ENCODE measurements at regions not wholly inside any gene's neighbourhood (a gene's known extent, or its start where the extent isn't known, plus 50 kb on each side); places are given as distances from the start of the nearest gene placed in this dataset.
A peak's percentile ranks its signal among the peaks of the same experiment; 100 is the strongest.

- TF ChIP-seq CTCF (IDR thresholded peaks at IDR 0.05; ENCODE audit: low read depth, low read length), result no peak
- Histone ChIP-seq H3K36me3 (no peaks in the 10 kb centered on the region), H3K27me3 (no peaks in the 10 kb centered on the region), H3K9me3 (ENCODE audit: low read depth) (no peaks in the 10 kb centered on the region), H3K27ac (no peak overlapping the region), H3K4me1 (ENCODE audit: low read depth) (no peaks in the 10 kb centered on the region), H3K4me3 (no peak overlapping the region)
- DNase-seq (ENCODE audit: low read depth in 1 of 2, low spot score in 1 of 2), result no peak
These were observed 660.1 kb upstream of the CCDC179 start for GRCh38 chr11:23520226-23520960.

- no peak overlapping the region for H3K4me3 ChIP-seq
- no peak overlapping the region for H3K27ac ChIP-seq
- no peaks in the 10 kb centered on the region for H3K36me3 ChIP-seq
- H3K27me3 ChIP-seq, result no peaks in the 10 kb centered on the region
- no peak for TF ChIP-seq CTCF (IDR thresholded peaks at IDR 0.05; ENCODE audit: low read depth, low read length)
- H3K4me1 ChIP-seq (ENCODE audit: low read depth), result no peaks in the 10 kb centered on the region
- no peaks in the 10 kb centered on the region for H3K9me3 ChIP-seq (ENCODE audit: low read depth)
- DNase-seq (ENCODE audit: low read depth in 1 of 2, low spot score in 1 of 2), result no peak
These were observed 676.6 kb upstream of the CCDC179 start for GRCh38 chr11:23536907-23537306.

GRCh38 chr11:23539556-23539955 is 679.3 kb upstream of the CCDC179 start:
- DNase-seq (ENCODE audit: low read depth in 1 of 2, low spot score in 1 of 2), result no peak
- TF ChIP-seq CTCF (IDR thresholded peaks at IDR 0.05; ENCODE audit: low read depth, low read length), result no peak

GRCh38 chr11:23540101-23540561 is 679.9 kb upstream of the CCDC179 start:
- no peaks in the 10 kb centered on the region for H3K27me3 ChIP-seq
- H3K4me1 ChIP-seq (ENCODE audit: low read depth), result no peaks in the 10 kb centered on the region
- H3K9me3 ChIP-seq (ENCODE audit: low read depth), result no peaks in the 10 kb centered on the region
- H3K4me3 ChIP-seq, result no peak overlapping the region
- no peaks in the 10 kb centered on the region for H3K36me3 ChIP-seq
- peak; percentile 49 to 57 for DNase-seq (ENCODE audit: low read depth in 1 of 2, low spot score in 1 of 2)
- no peak overlapping the region for H3K27ac ChIP-seq
- peak; percentile 82 for TF ChIP-seq CTCF (IDR thresholded peaks at IDR 0.05; ENCODE audit: low read depth, low read length)

More at GRCh38 chr11:23539556-23539955, 679.3 kb upstream of the CCDC179 start:
- H3K4me3 ChIP-seq, result no peak overlapping the region
- no peaks in the 10 kb centered on the region for H3K36me3 ChIP-seq
- no peaks in the 10 kb centered on the region for H3K4me1 ChIP-seq (ENCODE audit: low read depth)
- no peaks in the 10 kb centered on the region for H3K27me3 ChIP-seq
- H3K9me3 ChIP-seq (ENCODE audit: low read depth), result no peaks in the 10 kb centered on the region
- no peak overlapping the region for H3K27ac ChIP-seq

GRCh38 chr11:23542189-23542588 is 681.9 kb upstream of the CCDC179 start:
- H3K27ac ChIP-seq, result no peak overlapping the region
- H3K9me3 ChIP-seq (ENCODE audit: low read depth), result no peaks in the 10 kb centered on the region
- DNase-seq (ENCODE audit: low read depth in 1 of 2, low spot score in 1 of 2), result no peak
- no peak overlapping the region for H3K4me3 ChIP-seq
- no peaks in the 10 kb centered on the region for H3K36me3 ChIP-seq
- no peaks in the 10 kb centered on the region for H3K27me3 ChIP-seq
- TF ChIP-seq CTCF (IDR thresholded peaks at IDR 0.05; ENCODE audit: low read depth, low read length), result no peak
- no peaks in the 10 kb centered on the region for H3K4me1 ChIP-seq (ENCODE audit: low read depth)

Data from cardiac muscle cell (in vitro differentiated cells and primary cell).